ENCODE measurements at regions not wholly inside any gene's neighbourhood (a gene's known extent, or its start where the extent isn't known, plus 50 kb on each side); places are given as distances from the start of the nearest gene placed in this dataset.
A peak's percentile ranks its signal among the peaks of the same experiment; 100 is the strongest.
"Not testable (repeated sequence)": the region's sequence is repeated elsewhere in the genome, so short reads cannot be mapped to it uniquely, and the experiment has no call there.

- DNase-seq (ENCODE audit: low read depth) = no peak
Observed at GRCh38 chr10:109104806-109105205, 818.5 kb downstream of the XPNPEP1 start.

- DNase-seq (ENCODE audit: low read depth) = no peak
Observed at GRCh38 chr10:109103278-109103677, 820.0 kb downstream of the XPNPEP1 start.

DNA sequence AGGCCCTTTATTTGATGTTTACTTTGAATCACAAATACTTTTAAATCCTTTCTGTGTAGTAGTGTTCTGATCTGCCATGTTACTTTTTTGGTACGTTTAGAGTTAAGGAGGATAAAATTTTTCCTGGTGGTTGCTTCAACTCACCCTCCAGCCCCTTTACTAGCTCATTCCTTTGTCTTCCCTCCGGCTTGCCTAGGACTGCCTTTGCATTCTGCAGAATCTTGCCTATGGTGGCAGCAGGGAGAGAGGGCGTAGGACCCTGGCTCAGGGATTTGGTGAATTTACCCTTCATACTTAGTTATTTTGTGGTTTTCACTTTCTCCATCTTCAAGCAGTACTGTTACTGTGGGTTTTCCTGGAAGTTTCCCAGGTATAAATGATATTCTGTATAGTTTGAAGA, 833.5 kb downstream of the XPNPEP1 start:
- no peak for DNase-seq (ENCODE audit: low read depth)

DNA sequence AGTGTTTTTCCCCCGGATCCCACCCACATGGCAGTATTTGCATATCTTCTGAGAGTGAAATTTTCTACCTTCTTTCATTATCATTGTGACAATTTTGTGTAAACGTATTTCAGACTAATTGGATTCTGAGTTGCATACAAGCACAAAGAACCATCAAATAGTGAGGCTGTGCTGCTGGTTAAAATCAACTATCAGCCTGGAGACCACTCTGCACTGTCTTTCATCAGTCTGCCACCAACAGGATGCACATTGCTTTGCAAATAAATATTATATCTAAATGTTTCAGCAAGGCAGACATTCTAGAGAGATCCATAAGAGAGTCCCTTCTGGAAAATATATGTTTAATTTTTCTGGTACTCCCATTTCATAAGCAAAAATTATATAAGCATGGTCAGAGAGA, 851.8 kb downstream of the XPNPEP1 start:
- no peak for DNase-seq (ENCODE audit: low read depth)

- DNase-seq (ENCODE audit: low read depth) = no peak
Observed at GRCh38 chr10:109070492-109070891, 852.8 kb downstream of the XPNPEP1 start.

DNA sequence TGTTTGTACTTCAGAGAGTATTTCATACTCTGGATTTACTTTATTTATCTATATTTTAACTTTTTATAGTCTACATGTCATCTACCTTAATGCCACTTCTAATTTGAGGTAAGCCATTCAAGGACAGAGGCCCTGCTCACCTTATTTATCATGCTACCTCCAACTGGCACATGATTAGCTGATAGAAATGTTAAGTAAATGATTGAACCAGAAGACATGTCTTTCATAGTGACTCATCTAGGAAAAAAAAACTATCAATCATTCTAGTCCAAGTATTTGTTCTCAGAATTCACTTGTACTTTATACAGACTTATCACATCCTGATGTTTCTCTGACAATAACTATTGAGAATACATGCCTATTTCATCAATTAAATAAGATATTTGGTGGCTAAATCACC, 856.3 kb downstream of the XPNPEP1 start:
- DNase-seq (ENCODE audit: low read depth) = no peak

- no peak for DNase-seq (ENCODE audit: low read depth)
Observed at GRCh38 chr10:109065821-109066220, 857.5 kb downstream of the XPNPEP1 start.

- peak; percentile 80 for DNase-seq (ENCODE audit: low read depth)
Observed at GRCh38 chr10:109062371-109062770, 860.9 kb downstream of the XPNPEP1 start.

GRCh38 chr10:109055243-109055642, 868.1 kb downstream of the XPNPEP1 start:
- no peak for DNase-seq (ENCODE audit: low read depth)

GRCh38 chr10:109047856-109048255, 875.5 kb downstream of the XPNPEP1 start:
- no peak for DNase-seq (ENCODE audit: low read depth)

GRCh38 chr10:109046427-109046826, 876.9 kb downstream of the XPNPEP1 start:
- DNase-seq (ENCODE audit: low read depth) = not testable (repeated sequence)

- DNase-seq (ENCODE audit: low read depth) = no peak
Observed at GRCh38 chr10:109040622-109041021, 882.7 kb downstream of the XPNPEP1 start.

DNA sequence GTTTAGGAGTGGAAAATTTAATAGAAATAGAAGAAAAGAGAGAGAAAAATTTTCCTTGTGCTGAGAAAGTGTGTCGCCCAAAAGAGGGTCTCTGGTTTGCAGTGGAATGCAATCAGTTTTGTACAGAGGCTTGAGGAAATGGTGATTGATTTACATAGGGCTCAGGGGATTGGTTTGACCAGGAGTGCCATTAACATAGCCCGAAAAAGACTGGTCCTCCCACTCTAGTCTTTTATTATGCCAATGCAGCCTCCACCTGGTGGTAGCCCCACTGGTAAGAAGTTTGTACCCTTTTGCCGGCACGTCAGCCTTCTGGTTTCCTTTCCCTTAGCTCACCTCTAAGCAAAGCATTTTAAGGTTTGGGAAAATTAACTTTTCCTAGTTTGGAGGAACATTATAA, 885.3 kb downstream of the XPNPEP1 start:
- DNase-seq (ENCODE audit: low read depth) = no peak

DNA sequence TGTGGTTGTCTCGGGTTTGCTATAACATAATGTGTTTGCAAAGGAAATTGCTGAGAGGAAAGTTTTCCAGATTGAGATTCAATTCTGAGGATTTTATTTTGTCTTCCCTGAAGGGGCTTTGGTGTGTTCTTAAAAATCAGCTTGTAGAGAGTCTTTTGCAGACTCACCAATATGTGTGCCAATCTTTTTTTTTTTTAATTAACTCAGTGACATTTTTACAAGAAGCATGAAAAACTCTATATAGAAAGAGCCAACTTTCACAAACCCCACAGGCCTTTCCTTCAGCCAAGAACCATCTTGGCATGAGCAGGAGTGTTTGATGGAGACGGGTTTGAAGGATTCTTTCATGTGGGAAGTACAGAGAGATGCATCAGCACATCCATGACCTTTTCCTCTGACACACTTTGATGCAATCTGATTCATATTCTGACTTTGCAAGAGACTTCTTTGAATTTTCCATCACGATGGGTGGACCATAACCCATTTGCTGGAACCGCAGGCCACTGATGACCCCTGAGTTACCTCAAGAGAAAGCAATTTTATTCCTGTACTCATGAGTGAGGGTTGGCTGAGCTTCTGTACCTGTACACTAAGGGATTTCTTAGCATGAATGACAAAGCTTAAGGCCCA, 892.6 kb downstream of the XPNPEP1 start:
- DNase-seq (ENCODE audit: low read depth) = no peak

- DNase-seq (ENCODE audit: low read depth) = no peak
Observed at GRCh38 chr10:109029870-109030269, 893.4 kb downstream of the XPNPEP1 start.

- DNase-seq (ENCODE audit: low read depth) = no peak
Observed at GRCh38 chr10:109027534-109028185, 895.7 kb downstream of the XPNPEP1 start.

- DNase-seq (ENCODE audit: low read depth) = no peak
Observed at GRCh38 chr10:109025172-109025571, 898.1 kb downstream of the XPNPEP1 start.

DNA sequence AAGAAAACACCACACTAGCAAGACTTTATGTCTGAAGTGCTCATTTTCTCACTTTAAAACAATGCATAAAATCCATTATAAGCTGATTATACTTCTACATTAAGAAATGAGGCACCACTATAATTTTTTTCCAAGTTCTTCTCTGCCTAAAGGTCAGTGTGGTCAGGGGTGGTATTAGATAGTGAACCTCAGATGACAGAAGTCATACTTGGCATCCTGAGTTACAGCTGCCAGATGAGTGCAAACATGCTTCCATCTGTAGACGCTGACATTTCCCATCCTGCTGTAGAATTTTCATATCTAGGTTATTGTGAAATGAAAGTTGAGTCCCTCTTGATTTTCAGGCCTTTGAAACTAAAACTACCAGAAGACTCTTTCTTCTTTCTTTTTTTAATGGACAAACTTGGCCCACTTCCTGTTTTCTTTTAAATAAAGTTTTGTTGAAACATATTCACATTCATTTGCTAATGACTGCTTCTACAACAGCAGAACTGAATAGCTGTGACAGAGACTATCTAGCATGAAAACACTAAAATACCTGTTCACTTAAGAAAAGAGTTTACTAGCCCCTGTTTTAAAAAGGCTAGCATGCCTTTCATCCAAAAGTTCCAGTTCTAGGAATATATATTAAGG, 900.8 kb downstream of the XPNPEP1 start:
- peak; percentile 4 for DNase-seq (ENCODE audit: low read depth)

DNA sequence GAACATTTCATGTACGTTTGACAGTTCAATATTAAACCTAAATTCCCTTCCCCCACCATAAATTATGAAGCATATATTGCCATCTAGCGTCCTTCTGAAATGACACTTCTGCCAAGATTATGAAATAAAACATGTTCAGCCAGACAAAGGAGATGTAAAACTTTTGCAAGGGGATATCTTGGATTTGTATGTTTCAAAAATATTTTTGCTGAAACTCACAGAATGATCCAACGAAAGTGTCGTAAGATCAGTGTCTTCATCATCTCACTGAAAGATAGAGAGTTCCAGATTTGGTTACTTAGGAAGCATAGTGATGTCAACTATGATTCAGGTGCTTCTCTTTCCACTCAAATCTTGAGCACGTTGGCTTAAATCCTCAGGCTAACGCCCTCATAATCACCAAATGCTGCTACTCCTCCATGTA, 904.3 kb downstream of the XPNPEP1 start:
- peak; percentile 35 for DNase-seq (ENCODE audit: low read depth)

GRCh38 chr10:109007514-109007913, 915.8 kb downstream of the XPNPEP1 start:
- peak; percentile 51 for DNase-seq (ENCODE audit: low read depth)

- no peak for DNase-seq (ENCODE audit: low read depth)
Observed at GRCh38 chr10:108990441-108990840, 932.9 kb downstream of the XPNPEP1 start.

DNA sequence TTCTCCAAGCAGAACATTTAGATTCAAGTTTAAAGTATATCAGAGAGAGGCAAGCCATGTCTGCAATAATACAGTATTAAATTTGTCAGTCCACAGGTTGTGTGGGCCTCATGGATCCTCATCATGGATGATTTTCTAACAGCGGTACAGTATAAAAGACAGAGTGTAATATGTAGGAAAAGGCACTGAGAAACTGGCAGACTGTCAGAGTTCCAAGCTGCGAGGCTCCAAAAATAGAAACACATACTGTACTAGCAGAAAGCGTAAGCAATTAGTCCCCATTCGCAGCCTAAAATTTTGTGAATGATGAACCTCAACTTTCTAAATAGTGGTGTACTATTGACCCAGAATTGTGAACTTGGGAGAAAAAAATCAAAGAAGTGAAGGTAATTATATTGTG, 933.3 kb downstream of the XPNPEP1 start:
- no peak for DNase-seq (ENCODE audit: low read depth)

DNA sequence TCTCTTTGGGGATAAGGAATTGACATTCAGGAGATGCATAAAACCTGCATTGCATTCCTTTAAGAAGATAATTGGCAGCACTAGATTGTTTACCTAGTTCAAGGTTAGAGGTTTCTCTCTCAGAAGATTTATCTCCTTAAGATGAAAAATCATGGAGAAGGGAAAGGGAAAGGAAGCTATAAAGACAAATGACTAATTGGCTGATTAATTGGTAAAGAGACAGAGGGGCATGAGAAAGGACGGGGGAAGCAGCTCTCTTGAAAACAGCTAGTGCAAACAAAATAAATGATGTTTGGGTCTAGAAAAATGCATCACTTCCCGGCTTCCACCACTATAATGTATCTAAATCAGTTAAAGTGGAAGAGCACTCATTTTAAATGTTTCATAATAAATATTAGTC, 941.2 kb downstream of the XPNPEP1 start:
- DNase-seq (ENCODE audit: low read depth) = no peak
